ENCODE measurements at regions not wholly inside any gene's neighbourhood (a gene's known extent, or its start where the extent isn't known, plus 50 kb on each side); places are given as distances from the start of the nearest gene placed in this dataset.
A peak's percentile ranks its signal among the peaks of the same experiment; 100 is the strongest.

DNA sequence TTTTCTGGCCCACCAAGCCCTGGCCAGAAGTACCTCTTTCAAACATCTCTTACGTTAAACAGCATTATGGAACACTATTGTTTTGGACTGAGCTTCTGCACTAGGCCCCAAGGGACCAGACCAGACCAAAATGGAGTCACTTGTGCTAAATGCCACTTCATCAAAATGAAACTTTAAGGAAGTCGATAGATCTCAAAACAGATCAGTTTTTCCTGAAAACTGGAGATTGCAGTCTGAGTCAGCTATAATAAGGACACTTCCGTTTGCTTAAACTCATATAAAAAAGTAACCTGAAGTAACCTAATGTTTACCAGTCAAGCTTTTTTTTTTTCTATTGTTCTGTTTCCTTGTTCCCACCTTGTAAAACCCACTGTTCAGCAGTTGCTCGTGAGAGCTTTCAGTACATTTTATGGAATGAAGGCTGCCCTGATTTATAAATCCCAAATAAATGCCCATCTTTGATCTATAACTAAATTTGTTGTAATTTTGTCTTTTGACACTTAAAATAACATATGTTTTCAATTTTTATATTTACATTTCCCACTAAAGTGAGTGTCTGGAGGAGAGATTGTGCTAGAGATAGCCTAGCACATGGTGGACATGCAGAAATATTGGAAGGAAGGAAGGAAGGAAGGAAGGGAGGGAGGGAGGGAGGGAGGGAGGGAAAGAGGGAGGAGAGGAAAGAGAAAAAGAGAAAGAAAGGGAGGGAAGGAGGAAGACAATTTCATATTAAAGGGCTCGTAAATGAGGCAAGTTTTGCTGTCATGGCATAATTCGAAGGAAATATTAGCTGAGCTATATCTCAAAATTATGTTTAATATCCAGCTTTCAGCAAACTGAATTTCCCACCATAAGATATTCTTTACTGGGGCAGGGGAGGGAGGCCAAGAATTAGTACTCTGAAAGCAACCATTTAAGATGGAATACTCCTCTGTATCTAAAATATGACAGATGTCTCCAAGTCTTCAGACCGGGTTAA lies 77.0 kb upstream of the CXADR start:
- Histone ChIP-seq H3K9ac (ENCODE audit: insufficient read length) (peak overlapping the region; percentile 41), H3K9me3 (ENCODE audit: low read depth, low read length) (no peaks in the 10 kb centered on the region), H3K4me3 (peak overlapping the region; percentile 39), H3K36me3 (ENCODE audit: insufficient read depth, low read length) (no peaks in the 10 kb centered on the region), H3K27ac (peak overlapping the region; percentile 98)
- no peak for TF ChIP-seq POLR2AphosphoS5 (IDR thresholded peaks at IDR 0.05; ENCODE audit: borderline replicate concordance, low read depth, low read length)
- no peak for TF ChIP-seq FOXP2 (optimal IDR thresholded peaks at IDR 0.05; ENCODE audit: control extremely low read depth, extremely low read length, insufficient read depth)
- TF ChIP-seq EZH2 (IDR thresholded peaks at IDR 0.05): no peak
- DNase-seq (ENCODE audit: low read depth, low spot score): no peak

GRCh38 chr21:17436626-17437111 lies 76.2 kb upstream of the CXADR start:
- Histone ChIP-seq H3K9me3 (ENCODE audit: low read depth, low read length) (no peaks in the 10 kb centered on the region), H3K9ac (ENCODE audit: insufficient read length) (peak overlapping the region; percentile 33), H3K4me3 (peak overlapping the region; percentile 24), H3K27ac (peak overlapping the region; percentile 98), H3K36me3 (ENCODE audit: insufficient read depth, low read length) (no peaks in the 10 kb centered on the region)
- no peak for DNase-seq (ENCODE audit: low read depth, low spot score)
- TF ChIP-seq FOXP2 (optimal IDR thresholded peaks at IDR 0.05; ENCODE audit: control extremely low read depth, extremely low read length, insufficient read depth) (no peak), POLR2AphosphoS5 (IDR thresholded peaks at IDR 0.05; ENCODE audit: borderline replicate concordance, low read depth, low read length) (no peak), EZH2 (IDR thresholded peaks at IDR 0.05) (no peak)

GRCh38 chr21:17438635-17439034 lies 74.2 kb upstream of the CXADR start:
- TF ChIP-seq FOXP2 (optimal IDR thresholded peaks at IDR 0.05; ENCODE audit: control extremely low read depth, extremely low read length, insufficient read depth) (no peak), EZH2 (IDR thresholded peaks at IDR 0.05) (no peak), POLR2AphosphoS5 (IDR thresholded peaks at IDR 0.05; ENCODE audit: borderline replicate concordance, low read depth, low read length) (no peak)
- no peak for DNase-seq (ENCODE audit: low read depth, low spot score)
- Histone ChIP-seq H3K9me3 (ENCODE audit: low read depth, low read length) (no peaks in the 10 kb centered on the region), H3K27ac (no peak overlapping the region), H3K4me3 (no peak overlapping the region), H3K36me3 (ENCODE audit: insufficient read depth, low read length) (no peaks in the 10 kb centered on the region), H3K9ac (ENCODE audit: insufficient read length) (no peak overlapping the region)

- Histone ChIP-seq H3K9me3 (ENCODE audit: low read depth, low read length) (no peaks in the 10 kb centered on the region), H3K9ac (ENCODE audit: insufficient read length) (no peak overlapping the region), H3K27ac (no peak overlapping the region), H3K4me3 (no peak overlapping the region), H3K36me3 (ENCODE audit: insufficient read depth, low read length) (no peaks in the 10 kb centered on the region)
- DNase-seq (ENCODE audit: low read depth, low spot score): no peak
- no peak for TF ChIP-seq POLR2AphosphoS5 (IDR thresholded peaks at IDR 0.05; ENCODE audit: borderline replicate concordance, low read depth, low read length)
- TF ChIP-seq EZH2 (IDR thresholded peaks at IDR 0.05): no peak
- TF ChIP-seq FOXP2 (optimal IDR thresholded peaks at IDR 0.05; ENCODE audit: control extremely low read depth, extremely low read length, insufficient read depth): no peak
Measured at GRCh38 chr21:17440969-17441368, 71.9 kb upstream of the CXADR start.

DNA sequence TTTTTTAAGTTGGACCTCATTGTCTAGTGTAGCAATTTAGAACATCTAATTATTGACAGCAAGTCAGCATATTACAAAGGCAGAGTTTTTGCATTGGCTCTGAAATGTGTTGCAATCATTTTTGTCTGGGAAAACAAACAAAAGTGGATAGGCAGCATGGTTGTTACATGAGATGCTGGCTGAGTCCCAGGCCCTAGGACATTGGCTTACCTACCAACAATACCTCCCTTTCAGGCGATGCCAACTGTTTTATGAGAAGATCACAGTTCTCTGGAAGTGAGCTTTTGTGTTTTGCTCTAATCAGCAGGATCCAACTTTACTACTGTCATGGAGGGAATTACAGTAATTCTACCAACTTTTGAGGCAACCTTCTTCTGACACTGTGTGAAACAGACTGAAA lies 71.5 kb upstream of the CXADR start:
- Histone ChIP-seq H3K36me3 (ENCODE audit: insufficient read depth, low read length) (no peaks in the 10 kb centered on the region), H3K27ac (no peak overlapping the region), H3K9me3 (ENCODE audit: low read depth, low read length) (no peaks in the 10 kb centered on the region), H3K4me3 (no peak overlapping the region), H3K9ac (ENCODE audit: insufficient read length) (no peak overlapping the region)
- DNase-seq (ENCODE audit: low read depth, low spot score): no peak
- TF ChIP-seq POLR2AphosphoS5 (IDR thresholded peaks at IDR 0.05; ENCODE audit: borderline replicate concordance, low read depth, low read length) (no peak), EZH2 (IDR thresholded peaks at IDR 0.05) (no peak), FOXP2 (optimal IDR thresholded peaks at IDR 0.05; ENCODE audit: control extremely low read depth, extremely low read length, insufficient read depth) (no peak)

DNA sequence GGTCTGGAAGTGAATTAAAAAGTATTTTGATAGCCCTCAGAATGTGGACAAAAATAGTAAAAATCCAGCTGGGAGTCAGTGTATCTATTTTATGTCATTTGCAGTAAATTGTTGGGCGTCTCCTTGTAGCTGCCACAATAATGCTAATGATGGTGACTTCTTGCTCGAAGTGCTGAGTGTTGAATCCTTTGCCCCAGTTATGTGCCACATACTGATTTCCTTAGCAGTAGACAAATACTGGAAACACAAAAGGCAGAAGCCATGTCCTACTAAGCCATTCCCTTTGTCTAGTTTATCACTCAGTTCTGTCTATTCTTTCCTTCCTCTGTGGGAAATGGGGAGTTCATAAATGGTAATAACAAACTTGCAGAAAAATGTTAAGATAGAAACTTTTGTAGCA lies 70.7 kb upstream of the CXADR start:
- H3K36me3 ChIP-seq (ENCODE audit: insufficient read depth, low read length): no peaks in the 10 kb centered on the region
- H3K27ac ChIP-seq: peak overlapping the region; percentile 29; the same call in 1 of the 2 replicates
- TF ChIP-seq POLR2AphosphoS5 (IDR thresholded peaks at IDR 0.05; ENCODE audit: borderline replicate concordance, low read depth, low read length): no peak
- no peak for TF ChIP-seq FOXP2 (optimal IDR thresholded peaks at IDR 0.05; ENCODE audit: control extremely low read depth, extremely low read length, insufficient read depth)
- no peak for TF ChIP-seq EZH2 (IDR thresholded peaks at IDR 0.05)
- no peaks in the 10 kb centered on the region for H3K9me3 ChIP-seq (ENCODE audit: low read depth, low read length)
- H3K4me3 ChIP-seq: no peak overlapping the region
- no peak overlapping the region for H3K9ac ChIP-seq (ENCODE audit: insufficient read length)
- DNase-seq (ENCODE audit: low read depth, low spot score): no peak

DNA sequence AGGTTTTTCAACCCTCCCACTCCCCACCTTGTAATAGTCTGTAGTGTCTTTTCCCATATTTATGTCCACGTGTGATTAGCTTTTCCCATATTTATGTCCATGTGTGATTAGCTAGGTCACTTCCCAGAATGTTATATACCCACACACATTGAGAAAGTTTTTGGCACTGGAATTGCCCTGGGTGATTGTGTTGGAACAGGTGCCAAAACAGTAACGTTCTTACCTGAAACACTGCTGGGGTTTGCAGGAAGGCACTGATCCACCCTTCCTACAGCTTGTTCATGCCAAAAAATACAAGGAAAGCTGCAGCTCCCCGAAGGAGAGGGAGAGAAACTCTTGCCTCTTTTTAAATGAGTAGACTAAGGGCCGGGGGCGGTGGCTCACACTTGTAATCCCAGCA lies 68.0 kb upstream of the CXADR start:
- no peaks in the 10 kb centered on the region for H3K36me3 ChIP-seq (ENCODE audit: insufficient read depth, low read length)
- H3K9me3 ChIP-seq (ENCODE audit: low read depth, low read length): no peaks in the 10 kb centered on the region
- H3K27ac ChIP-seq: no peak overlapping the region
- no peak for DNase-seq (ENCODE audit: low read depth, low spot score)
- H3K4me3 ChIP-seq: no peak overlapping the region
- H3K9ac ChIP-seq (ENCODE audit: insufficient read length): no peak overlapping the region
- TF ChIP-seq FOXP2 (optimal IDR thresholded peaks at IDR 0.05; ENCODE audit: control extremely low read depth, extremely low read length, insufficient read depth): no peak
- no peak for TF ChIP-seq POLR2AphosphoS5 (IDR thresholded peaks at IDR 0.05; ENCODE audit: borderline replicate concordance, low read depth, low read length)
- no peak for TF ChIP-seq EZH2 (IDR thresholded peaks at IDR 0.05)

GRCh38 chr21:17446737-17447136 lies 66.1 kb upstream of the CXADR start:
- Histone ChIP-seq H3K4me3 (no peak overlapping the region), H3K9ac (ENCODE audit: insufficient read length) (no peak overlapping the region), H3K9me3 (ENCODE audit: low read depth, low read length) (no peaks in the 10 kb centered on the region), H3K36me3 (ENCODE audit: insufficient read depth, low read length) (no peaks in the 10 kb centered on the region), H3K27ac (no peak overlapping the region)
- TF ChIP-seq EZH2 (IDR thresholded peaks at IDR 0.05) (no peak), FOXP2 (optimal IDR thresholded peaks at IDR 0.05; ENCODE audit: control extremely low read depth, extremely low read length, insufficient read depth) (no peak), POLR2AphosphoS5 (IDR thresholded peaks at IDR 0.05; ENCODE audit: borderline replicate concordance, low read depth, low read length) (no peak)
- DNase-seq (ENCODE audit: low read depth, low spot score): no peak

All from SK-N-MC (cell line).